GM19351 (cell line): ENCODE measurements at regions not wholly inside any gene's neighbourhood (a gene's known extent, or its start where the extent isn't known, plus 50 kb on each side); places are given as distances from the start of the nearest gene placed in this dataset.

ENCODE experiments used
- ATAC-seq: cut with Tn5 transposase; IDR thresholded peaks from one replicate; pipeline ENCODE4 v1.9.1; 2021; ENCODE audit warnings: mild to moderate bottlenecking, moderate library complexity; ENCODE audit not compliant: unreplicated experiment

- no peak for ATAC-seq
Observed at GRCh38 chr9:120018037-120018436, 561.9 kb downstream of the CDK5RAP2 start.

DNA sequence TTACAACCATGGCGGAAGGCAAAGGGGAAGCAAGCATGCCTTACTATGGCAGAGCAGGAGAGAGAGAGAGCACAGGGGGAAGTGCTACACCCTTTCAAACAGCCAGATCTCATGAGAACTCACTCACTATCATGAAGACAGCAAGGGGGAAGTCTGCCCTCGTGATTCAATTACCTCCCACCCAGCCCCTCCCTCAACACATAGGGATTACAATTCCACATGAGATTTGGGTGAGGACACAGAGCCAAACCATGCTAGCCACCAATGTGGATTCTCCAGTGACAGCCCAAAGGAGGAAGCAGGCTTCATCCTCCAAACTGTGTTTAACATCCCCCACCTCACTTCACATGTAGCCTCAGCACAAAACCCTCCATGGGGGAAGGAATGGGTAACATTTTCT is 563.7 kb downstream of the CDK5RAP2 start:
- no peak for ATAC-seq

DNA sequence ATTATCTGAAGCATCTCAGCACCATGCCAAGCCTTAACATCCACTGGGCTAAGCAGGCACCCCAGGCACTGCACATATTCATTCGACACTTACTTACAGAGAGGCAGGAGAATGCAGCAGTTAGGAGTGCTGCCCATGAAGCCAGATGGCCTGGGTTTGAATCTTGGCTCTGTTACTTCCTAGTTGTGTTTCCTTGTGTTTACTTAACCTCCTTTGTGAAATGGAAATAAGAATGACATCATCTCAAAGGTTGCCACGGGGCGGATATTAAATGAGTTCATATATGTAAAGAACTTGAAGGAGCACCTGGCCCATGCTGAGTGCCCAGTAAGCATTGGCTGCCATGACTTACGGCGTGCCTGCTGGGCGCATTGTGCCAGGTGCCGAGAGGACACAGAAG is 565.2 kb downstream of the CDK5RAP2 start:
- ATAC-seq, result no peak

- no peak for ATAC-seq
Observed at GRCh38 chr9:120009856-120010255, 570.1 kb downstream of the CDK5RAP2 start.

- no peak for ATAC-seq
Observed at GRCh38 chr9:120001536-120001935, 578.4 kb downstream of the CDK5RAP2 start.

- no peak for ATAC-seq
Observed at GRCh38 chr9:119998614-119999013, 581.4 kb downstream of the CDK5RAP2 start.

DNA sequence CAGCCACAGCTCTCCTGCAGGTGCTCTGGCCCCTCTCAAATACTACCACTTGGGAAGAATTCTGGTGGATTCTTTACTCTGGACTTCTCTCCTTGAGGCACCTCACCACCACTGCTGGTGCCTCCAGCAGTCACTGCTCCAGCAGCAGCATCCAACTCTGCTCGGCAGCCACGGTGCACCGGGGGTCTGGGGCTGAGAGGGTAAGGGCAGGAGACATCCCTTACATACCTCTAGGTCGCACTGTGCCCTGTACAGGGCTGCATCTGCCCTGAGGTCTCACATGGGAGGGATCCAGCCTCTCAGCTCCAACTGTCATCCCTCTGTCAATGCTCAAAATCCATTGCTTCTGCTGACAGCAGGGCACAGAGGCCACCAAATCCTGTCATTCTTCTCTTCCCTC is 588.2 kb downstream of the CDK5RAP2 start:
- ATAC-seq, result no peak

DNA sequence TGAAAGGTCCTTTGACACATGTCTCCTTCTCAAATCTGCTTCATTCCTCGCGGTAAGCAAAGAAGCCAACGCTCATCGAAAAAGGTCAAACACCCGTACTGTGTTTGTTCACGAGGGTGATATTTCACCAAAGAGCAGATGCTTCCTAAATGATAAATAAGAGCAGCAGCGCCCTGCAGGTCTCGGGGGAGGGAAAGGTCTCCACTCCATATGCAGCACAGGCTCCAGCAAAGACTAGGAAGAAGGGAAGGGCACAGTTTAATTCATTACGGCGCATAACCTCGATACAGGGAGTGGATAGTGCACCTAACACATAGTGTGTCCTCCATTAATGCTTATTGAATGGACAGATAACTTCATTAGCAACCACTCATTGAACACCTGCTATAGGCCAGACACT is 593.3 kb downstream of the CDK5RAP2 start:
- no peak for ATAC-seq

DNA sequence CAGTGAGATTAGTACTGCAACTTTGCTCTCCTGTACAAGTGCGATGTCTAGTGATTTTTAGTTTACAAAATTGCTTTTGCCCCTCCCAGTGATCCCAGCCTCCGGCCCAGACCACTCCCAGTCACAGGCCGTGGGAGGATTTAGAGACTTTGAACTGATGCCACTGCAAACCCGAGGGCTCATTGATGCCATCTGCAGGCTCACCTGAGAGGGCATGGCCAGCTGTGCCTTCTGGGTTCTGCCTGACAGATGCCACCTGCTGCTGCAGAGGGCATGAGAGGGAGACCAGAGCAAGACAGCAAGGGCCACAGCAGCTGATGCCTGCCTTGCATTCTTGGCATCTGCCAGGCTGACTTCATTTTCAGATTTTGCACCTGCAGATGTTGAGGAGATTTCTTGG is 593.8 kb downstream of the CDK5RAP2 start:
- no peak for ATAC-seq

DNA sequence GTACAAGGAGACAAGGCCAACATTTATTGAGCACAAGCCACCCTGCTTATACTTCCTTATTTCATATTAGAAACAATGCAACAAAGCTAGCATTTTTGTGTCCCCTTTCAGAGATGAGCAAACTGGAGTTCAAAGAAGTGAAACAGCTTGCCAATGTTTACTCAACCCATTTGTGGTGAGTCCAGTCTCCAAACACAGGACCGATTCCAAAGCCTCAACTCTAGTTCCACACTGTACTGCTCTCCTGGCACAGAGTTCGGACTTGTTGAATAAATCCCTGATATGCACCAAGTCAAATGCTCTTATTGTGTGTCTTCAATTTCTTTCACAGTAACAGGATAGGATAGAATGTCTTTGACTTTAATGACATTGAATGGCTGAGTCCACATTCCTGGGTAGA is 604.8 kb upstream of the BRINP1 start:
- ATAC-seq, result no peak

- peak; percentile 98 for ATAC-seq
Observed at GRCh38 chr9:119968836-119969707, 599.8 kb upstream of the BRINP1 start.

DNA sequence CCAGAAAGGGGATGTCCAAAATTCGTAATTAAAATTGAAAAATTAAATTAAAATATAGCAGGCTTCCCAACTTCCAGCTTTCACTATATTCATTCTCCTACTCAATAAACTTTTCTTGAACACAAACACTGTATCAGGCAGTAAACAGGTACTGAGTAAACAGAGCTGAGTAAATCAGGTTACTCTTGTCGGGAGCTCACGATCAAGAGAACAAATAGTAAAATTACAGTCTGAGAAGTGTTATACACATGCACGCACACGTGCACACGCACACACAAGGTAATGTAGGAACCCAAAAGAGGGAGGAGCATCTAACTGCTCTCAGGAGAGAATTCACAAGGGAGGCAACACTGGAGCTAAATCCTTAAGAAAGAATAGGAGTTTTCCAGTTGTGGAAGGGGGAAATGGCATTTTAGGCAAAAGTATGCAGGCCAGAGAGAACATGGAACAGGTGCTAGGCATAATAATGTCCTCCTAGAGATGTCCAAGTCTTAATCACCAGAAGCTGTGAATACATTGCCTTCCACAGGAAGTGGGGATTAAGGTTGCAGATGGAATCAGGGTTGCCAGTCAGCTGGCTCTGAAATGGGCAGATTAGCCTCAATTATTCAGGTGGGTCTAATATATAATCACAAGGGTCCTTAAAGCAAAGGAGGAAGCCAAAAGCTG is 598.8 kb upstream of the BRINP1 start:
- no peak for ATAC-seq

DNA sequence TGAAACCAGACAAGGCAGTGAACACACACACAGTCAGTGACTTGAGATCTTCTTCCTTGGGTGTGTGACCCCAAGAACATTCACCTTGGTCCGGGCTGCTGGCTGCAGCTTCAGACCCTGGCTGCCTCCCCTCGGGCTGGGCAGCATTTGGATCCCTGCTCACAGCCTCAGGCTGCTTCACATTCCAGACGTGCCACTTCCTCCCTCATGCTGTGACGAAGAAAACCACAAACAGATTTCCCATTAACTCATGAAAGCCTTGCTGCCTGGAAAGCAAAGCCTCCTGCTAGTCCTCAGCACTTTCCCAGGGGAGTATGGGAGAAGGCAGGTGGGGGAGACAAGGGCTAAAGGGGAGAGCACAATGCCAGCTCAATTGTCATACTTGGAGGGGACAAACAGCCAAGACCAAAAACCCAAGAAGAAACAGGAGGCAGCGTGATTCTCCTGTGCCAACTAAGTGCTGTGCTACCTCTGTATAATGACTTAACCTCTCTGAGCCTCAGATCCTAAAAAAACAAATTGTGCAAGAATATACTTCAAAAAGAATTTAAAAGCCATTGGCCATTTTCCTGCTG is 594.6 kb upstream of the BRINP1 start:
- ATAC-seq, result no peak

DNA sequence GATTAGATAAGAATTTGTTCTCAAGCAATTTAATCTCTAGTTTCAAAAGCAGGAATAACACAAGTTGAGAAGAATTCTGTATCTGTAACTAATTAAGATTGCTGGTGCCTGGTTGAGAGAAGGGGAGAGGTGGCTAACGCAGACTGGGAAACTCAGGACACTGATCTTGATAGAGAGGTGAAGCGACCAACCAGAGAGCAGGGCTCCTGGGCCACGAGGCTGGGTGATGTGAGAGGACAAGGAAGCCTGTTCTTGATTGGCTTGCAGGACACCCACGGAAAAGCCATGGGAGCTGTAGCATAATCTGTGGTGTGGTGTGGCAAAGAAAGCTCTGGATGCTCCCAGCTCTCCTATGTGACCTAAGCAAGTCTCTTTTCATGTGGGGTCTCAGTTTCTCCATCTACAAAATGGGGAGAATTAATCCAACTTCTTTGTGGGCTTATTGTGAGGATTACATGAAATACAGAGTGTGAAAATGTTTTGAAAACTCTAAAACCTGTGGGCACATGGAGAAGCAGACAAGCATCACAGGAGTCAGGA is 594.1 kb upstream of the BRINP1 start:
- ATAC-seq, result no peak

- no peak for ATAC-seq
Observed at GRCh38 chr9:119961774-119962424, 592.7 kb upstream of the BRINP1 start.

GRCh38 chr9:119959846-119960545 is 590.8 kb upstream of the BRINP1 start:
- ATAC-seq, result no peak

GRCh38 chr9:119956111-119956510 is 586.9 kb upstream of the BRINP1 start:
- ATAC-seq, result no peak

- ATAC-seq, result no peak
Observed at GRCh38 chr9:119955276-119955675, 586.0 kb upstream of the BRINP1 start.

- ATAC-seq, result no peak
Observed at GRCh38 chr9:119951591-119951990, 582.4 kb upstream of the BRINP1 start.

GRCh38 chr9:119951090-119951489 is 581.9 kb upstream of the BRINP1 start:
- ATAC-seq, result no peak

DNA sequence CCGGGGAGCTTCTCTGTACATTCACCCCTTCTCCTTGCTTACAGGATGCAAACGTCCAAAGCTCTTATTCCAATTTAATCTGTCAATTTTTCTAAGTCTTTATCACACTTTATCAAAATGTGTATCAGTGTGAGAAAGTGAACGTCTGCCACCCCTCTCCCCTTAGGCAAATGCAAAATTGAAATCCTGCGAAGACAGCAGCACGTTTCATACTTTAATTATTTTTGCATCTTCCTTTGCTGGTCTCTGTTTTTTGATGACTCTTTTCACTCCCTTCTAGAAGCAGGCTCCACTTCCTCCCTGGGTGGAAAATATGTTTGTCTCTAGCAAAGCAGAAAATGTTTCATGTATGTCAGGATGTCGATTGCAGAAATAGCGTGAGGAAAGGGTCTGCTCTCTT is 576.5 kb upstream of the BRINP1 start:
- ATAC-seq, result no peak
